GM19099 (cell line): ENCODE measurements at regions not wholly inside any gene's neighbourhood (a gene's known extent, or its start where the extent isn't known, plus 50 kb on each side); places are given as distances from the start of the nearest gene placed in this dataset.

Experiments used
- POLR2A ChIP-seq: IDR thresholded peaks from 3 replicates; pipeline ENCODE4 v1.6.1; 2011; ENCODE audit warnings: low read depth; ENCODE audit not compliant: insufficient read length; ENCODE audit errors: extremely low read depth

GRCh38 chr1:234684856-234685255 is 74.9 kb upstream of the IRF2BP2 start:
- TF ChIP-seq POLR2A: no peak

- no peak for TF ChIP-seq POLR2A
Measured at GRCh38 chr1:234683861-234684632, 74.1 kb upstream of the IRF2BP2 start.

- TF ChIP-seq POLR2A: no peak
Measured at GRCh38 chr1:234683127-234683860, 73.3 kb upstream of the IRF2BP2 start.

GRCh38 chr1:234681990-234682389 is 72.0 kb upstream of the IRF2BP2 start:
- TF ChIP-seq POLR2A: no peak

GRCh38 chr1:234681065-234681464 is 71.1 kb upstream of the IRF2BP2 start:
- TF ChIP-seq POLR2A: no peak

GRCh38 chr1:234680331-234680904 is 70.4 kb upstream of the IRF2BP2 start:
- no peak for TF ChIP-seq POLR2A

- no peak for TF ChIP-seq POLR2A
Measured at GRCh38 chr1:234676103-234676594, 66.2 kb upstream of the IRF2BP2 start.

- no peak for TF ChIP-seq POLR2A
Measured at GRCh38 chr1:234675572-234675971, 65.6 kb upstream of the IRF2BP2 start.

GRCh38 chr1:234675006-234675405 is 65.0 kb upstream of the IRF2BP2 start:
- no peak for TF ChIP-seq POLR2A

- no peak for TF ChIP-seq POLR2A
Measured at GRCh38 chr1:234674218-234674815, 64.3 kb upstream of the IRF2BP2 start.

GRCh38 chr1:234672349-234673135 is 62.6 kb upstream of the IRF2BP2 start:
- no peak for TF ChIP-seq POLR2A

- no peak for TF ChIP-seq POLR2A
Measured at GRCh38 chr1:234670967-234671626, 61.1 kb upstream of the IRF2BP2 start.

GRCh38 chr1:234669499-234669898 is 59.5 kb upstream of the IRF2BP2 start:
- TF ChIP-seq POLR2A: no peak

GRCh38 chr1:234668577-234668955 is 58.6 kb upstream of the IRF2BP2 start:
- TF ChIP-seq POLR2A: no peak
